ENCODE measurements at regions not wholly inside any gene's neighbourhood (a gene's known extent, or its start where the extent isn't known, plus 50 kb on each side); places are given as distances from the start of the nearest gene placed in this dataset.
A peak's percentile ranks its signal among the peaks of the same experiment; 100 is the strongest.

DNA sequence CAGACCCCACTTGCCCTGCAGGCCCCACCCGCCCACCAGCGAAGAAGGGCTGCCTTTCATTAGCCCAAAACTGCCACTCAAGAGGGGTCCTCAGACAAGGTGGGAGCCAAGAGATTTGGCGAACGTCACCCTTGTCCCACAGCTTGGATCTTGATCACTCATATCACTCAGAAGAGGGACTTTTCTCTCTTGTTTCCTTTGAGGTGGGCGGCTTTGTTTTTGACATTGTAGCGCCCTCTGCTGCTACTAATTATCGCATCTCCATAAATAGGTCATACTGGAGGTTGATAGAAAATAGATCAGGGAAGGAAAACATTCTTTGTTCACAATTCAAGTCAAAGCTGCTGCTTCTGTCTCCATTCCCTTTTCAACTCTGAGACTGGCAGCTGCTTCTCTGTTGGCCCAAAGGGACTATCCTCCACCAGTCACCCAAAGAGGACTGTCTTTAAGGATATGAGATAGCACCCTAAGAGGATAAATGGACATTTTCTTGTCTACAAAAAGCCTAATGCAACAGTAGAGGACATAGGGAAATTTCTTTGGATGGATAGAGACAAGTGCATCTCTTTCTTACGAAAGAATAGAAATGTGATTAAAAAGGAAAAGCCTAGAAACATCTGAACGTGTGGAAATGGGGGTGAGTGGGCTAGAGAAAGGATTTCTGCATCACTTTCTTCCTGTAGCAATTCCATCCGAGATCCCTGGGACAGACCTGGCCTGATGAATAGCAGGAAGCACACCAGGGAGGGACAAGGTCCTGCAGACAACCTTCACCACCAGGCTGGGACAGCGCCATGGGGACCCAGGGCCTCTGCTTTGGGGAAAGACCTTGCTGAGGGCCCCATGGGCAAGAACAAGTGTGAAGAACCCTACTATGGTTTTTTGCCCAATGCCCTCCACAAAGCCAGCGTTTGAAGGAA lies 115.8 kb downstream of the DAD1 start:
- peak; percentile 52 to 58 (median 53) for TF ChIP-seq CTCF (optimal IDR thresholded peaks at IDR 0.05 in 1 of 3, IDR thresholded peaks at IDR 0.05 in 1 of 3, conservative IDR thresholded peaks at IDR 0.05 in 1 of 3; ENCODE audit: extremely low read depth in 1 of 3, insufficient read depth in 2 of 3, low read length in 3 of 3)
- no peak for TF ChIP-seq EZH2 (IDR thresholded peaks at IDR 0.05; ENCODE audit: low read length)
